WTC11 (cell line): ENCODE measurements at regions not wholly inside any gene's neighbourhood (a gene's known extent, or its start where the extent isn't known, plus 50 kb on each side); places are given as distances from the start of the nearest gene placed in this dataset.

Experiments used
- ATAC-seq: fragments of 200-7000 bp; cut with Tn5 transposase; 2 replicates; pipeline ENCODE4 v1.10.0; 2021; ENCODE audit warnings: mild to moderate bottlenecking, moderate library complexity
- CTCF ChIA-PET: fragments of 300-600 bp; sonication (Branson Sonifier 250); formaldehyde crosslinking; loops from one replicate; lab custom pipeline; 2021; ENCODE audit warnings: antibody characterized with exemption; lab: Charles Lee
- POLR2A ChIA-PET: fragments of 350-600 bp; sonication (Branson Sonifier 250); formaldehyde crosslinking; loops from one replicate; lab custom pipeline; 2021; ENCODE audit warnings: antibody characterized with exemption; lab: Charles Lee
- DNase-seq: peaks from one replicate; pipeline ENCODE4 v3.0.0; 2021; ENCODE audit warnings: low spot score
- H3K27ac Mint-ChIP-seq: 2 replicates; pipeline ENCODE4 v1.8.0; 2021; ENCODE audit warnings: mixed read lengths
- H3K27me3 Mint-ChIP-seq: 2 replicates; pipeline ENCODE4 v1.8.0; 2021; ENCODE audit warnings: low read depth, mild to moderate bottlenecking, moderate library complexity, mixed read lengths
- H3K36me3 Mint-ChIP-seq: 2 replicates; pipeline ENCODE4 v1.8.0; 2021; ENCODE audit warnings: mixed read lengths
- H3K4me1 Mint-ChIP-seq: 2 replicates; pipeline ENCODE4 v1.8.0; 2022; ENCODE audit warnings: mixed read lengths
- H3K4me3 Mint-ChIP-seq: 2 replicates; pipeline ENCODE4 v1.8.0; 2021; ENCODE audit warnings: mild to moderate bottlenecking, moderate library complexity, mixed read lengths
- H3K9me3 Mint-ChIP-seq: 2 replicates; pipeline ENCODE4 v1.8.0; 2021; ENCODE audit warnings: mixed read lengths
- ATF1 ChIP-seq: sonication (generic); formaldehyde crosslinking; IDR thresholded peaks from 2 replicates; pipeline ENCODE4 v1.8.1; 2023; ENCODE audit warnings: mild to moderate bottlenecking, moderate library complexity, missing genetic modification reagents
- ATF3 ChIP-seq: sonication (generic); formaldehyde crosslinking; conservative IDR thresholded peaks from 2 replicates; pipeline ENCODE4 v1.8.1; 2022; ENCODE audit warnings: mild to moderate bottlenecking, missing genetic modification reagents
- CBFB ChIP-seq: sonication (generic); formaldehyde crosslinking; IDR thresholded peaks from 2 replicates; pipeline ENCODE4 v1.8.1; 2022; ENCODE audit warnings: mild to moderate bottlenecking, low read depth, missing genetic modification reagents
- FOXJ3 ChIP-seq: sonication (generic); formaldehyde crosslinking; IDR thresholded peaks from 2 replicates; pipeline ENCODE4 v1.9.0; 2021; ENCODE audit warnings: missing genetic modification reagents, mild to moderate bottlenecking, borderline replicate concordance
- FOXP4 ChIP-seq: sonication (generic); formaldehyde crosslinking; IDR thresholded peaks from 2 replicates; pipeline ENCODE4 v1.8.0; 2022; ENCODE audit warnings: mild to moderate bottlenecking, missing genetic modification reagents
- GRHL2 ChIP-seq: fragments of 250-450 bp; sonication (Bioruptor Pico); IDR thresholded peaks from 2 replicates; pipeline ENCODE4 v1.8.0; 2022; ENCODE audit warnings: mild to moderate bottlenecking, moderate library complexity; ENCODE audit not compliant: insufficient replicate concordance, severe bottlenecking
- MYBL2 ChIP-seq: sonication (generic); formaldehyde crosslinking; IDR thresholded peaks from 2 replicates; pipeline ENCODE4 v1.8.1; 2023; ENCODE audit warnings: mild to moderate bottlenecking, moderate library complexity, missing genetic modification reagents
- PREB ChIP-seq: sonication (generic); formaldehyde crosslinking; IDR thresholded peaks from 2 replicates; pipeline ENCODE4 v1.8.1; 2022; ENCODE audit warnings: mild to moderate bottlenecking, missing genetic modification reagents, moderate library complexity, borderline replicate concordance
- SP1 ChIP-seq: sonication (generic); formaldehyde crosslinking; conservative IDR thresholded peaks from 2 replicates; pipeline ENCODE4 v1.8.1; 2022; ENCODE audit warnings: missing genetic modification reagents
- TP53 ChIP-seq: sonication (generic); formaldehyde crosslinking; IDR thresholded peaks from 2 replicates; pipeline ENCODE4 v1.8.1; 2023; ENCODE audit warnings: mild to moderate bottlenecking, missing genetic modification reagents
- ZBTB21 ChIP-seq: sonication (generic); formaldehyde crosslinking; IDR thresholded peaks from 2 replicates; pipeline ENCODE4 v1.8.1; 2023; ENCODE audit warnings: mild to moderate bottlenecking, missing genetic modification reagents, borderline replicate concordance
- ZNF232 ChIP-seq: sonication (generic); formaldehyde crosslinking; IDR thresholded peaks from 2 replicates; pipeline ENCODE4 v1.8.0; 2022; ENCODE audit warnings: mild to moderate bottlenecking, missing genetic modification reagents
- ZNF423 ChIP-seq: fragments of 250-450 bp; sonication (Bioruptor Pico); IDR thresholded peaks from 2 replicates; pipeline ENCODE4 v2.1.2; 2022; ENCODE audit warnings: mild to moderate bottlenecking, moderate library complexity
- TF ChIP-seq, protein P1 (sequence below): sonication (generic); formaldehyde crosslinking; IDR thresholded peaks from 2 replicates; pipeline ENCODE4 v1.8.1; 2022; ENCODE audit warnings: low read depth, mild to moderate bottlenecking, moderate library complexity, missing genetic modification reagents, borderline replicate concordance
- TF ChIP-seq, protein P2 (sequence below): fragments of 250-450 bp; sonication (Bioruptor Pico); IDR thresholded peaks from 2 replicates; pipeline ENCODE4 v1.9.0; 2021; ENCODE audit warnings: mild to moderate bottlenecking, borderline replicate concordance

GRCh38 chr17:34837876-34838478 is 123.3 kb downstream of the CCT6B start (continued):
- TF ChIP-seq SP1 (CRISPR knock-in tag) (no peak), ZNF232 (CRISPR knock-in tag) (no peak)

- TF ChIP-seq ATF1 (CRISPR knock-in tag) (no peak), FOXJ3 (CRISPR knock-in tag) (no peak), PREB (no peak), ATF3 (no peak), ZNF423 (CRISPR knock-in tag) (no peak), ZBTB21 (CRISPR knock-in tag) (no peak), CBFB (CRISPR knock-in tag) (no peak), TP53 (CRISPR knock-in tag) (no peak)
- TF ChIP-seq, protein P1, sequence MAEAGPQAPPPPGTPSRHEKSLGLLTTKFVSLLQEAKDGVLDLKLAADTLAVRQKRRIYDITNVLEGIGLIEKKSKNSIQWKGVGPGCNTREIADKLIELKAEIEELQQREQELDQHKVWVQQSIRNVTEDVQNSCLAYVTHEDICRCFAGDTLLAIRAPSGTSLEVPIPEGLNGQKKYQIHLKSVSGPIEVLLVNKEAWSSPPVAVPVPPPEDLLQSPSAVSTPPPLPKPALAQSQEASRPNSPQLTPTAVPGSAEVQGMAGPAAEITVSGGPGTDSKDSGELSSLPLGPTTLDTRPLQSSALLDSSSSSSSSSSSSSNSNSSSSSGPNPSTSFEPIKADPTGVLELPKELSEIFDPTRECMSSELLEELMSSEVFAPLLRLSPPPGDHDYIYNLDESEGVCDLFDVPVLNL = no peak
- TF ChIP-seq, protein P2, sequence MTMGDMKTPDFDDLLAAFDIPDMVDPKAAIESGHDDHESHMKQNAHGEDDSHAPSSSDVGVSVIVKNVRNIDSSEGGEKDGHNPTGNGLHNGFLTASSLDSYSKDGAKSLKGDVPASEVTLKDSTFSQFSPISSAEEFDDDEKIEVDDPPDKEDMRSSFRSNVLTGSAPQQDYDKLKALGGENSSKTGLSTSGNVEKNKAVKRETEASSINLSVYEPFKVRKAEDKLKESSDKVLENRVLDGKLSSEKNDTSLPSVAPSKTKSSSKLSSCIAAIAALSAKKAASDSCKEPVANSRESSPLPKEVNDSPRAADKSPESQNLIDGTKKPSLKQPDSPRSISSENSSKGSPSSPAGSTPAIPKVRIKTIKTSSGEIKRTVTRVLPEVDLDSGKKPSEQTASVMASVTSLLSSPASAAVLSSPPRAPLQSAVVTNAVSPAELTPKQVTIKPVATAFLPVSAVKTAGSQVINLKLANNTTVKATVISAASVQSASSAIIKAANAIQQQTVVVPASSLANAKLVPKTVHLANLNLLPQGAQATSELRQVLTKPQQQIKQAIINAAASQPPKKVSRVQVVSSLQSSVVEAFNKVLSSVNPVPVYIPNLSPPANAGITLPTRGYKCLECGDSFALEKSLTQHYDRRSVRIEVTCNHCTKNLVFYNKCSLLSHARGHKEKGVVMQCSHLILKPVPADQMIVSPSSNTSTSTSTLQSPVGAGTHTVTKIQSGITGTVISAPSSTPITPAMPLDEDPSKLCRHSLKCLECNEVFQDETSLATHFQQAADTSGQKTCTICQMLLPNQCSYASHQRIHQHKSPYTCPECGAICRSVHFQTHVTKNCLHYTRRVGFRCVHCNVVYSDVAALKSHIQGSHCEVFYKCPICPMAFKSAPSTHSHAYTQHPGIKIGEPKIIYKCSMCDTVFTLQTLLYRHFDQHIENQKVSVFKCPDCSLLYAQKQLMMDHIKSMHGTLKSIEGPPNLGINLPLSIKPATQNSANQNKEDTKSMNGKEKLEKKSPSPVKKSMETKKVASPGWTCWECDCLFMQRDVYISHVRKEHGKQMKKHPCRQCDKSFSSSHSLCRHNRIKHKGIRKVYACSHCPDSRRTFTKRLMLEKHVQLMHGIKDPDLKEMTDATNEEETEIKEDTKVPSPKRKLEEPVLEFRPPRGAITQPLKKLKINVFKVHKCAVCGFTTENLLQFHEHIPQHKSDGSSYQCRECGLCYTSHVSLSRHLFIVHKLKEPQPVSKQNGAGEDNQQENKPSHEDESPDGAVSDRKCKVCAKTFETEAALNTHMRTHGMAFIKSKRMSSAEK (CRISPR knock-in tag) = no peak
- Mint-ChIP-seq H3K4me1 (peaks cover 32% of the 10 kb centered on the region), H3K36me3 (no peaks in the 10 kb centered on the region), H3K27ac (no peak overlapping the region), H3K27me3 (peaks cover 3% of the 10 kb centered on the region), H3K9me3 (no peaks in the 10 kb centered on the region), H3K4me3 (no peak overlapping the region)
- ChIA-PET POLR2A (no interaction called here), CTCF (interaction anchor here (0.7 to 1.4 kb wide), 2 partner anchors 20 to 290 kb away, joined by 3 to 4 read pairs; no protein-coding TSS in a partner anchor)
- ATAC-seq (no peak), DNase-seq (no peak)
Observed at GRCh38 chr17:34832376-34832775, 128.9 kb downstream of the CCT6B start.

DNA sequence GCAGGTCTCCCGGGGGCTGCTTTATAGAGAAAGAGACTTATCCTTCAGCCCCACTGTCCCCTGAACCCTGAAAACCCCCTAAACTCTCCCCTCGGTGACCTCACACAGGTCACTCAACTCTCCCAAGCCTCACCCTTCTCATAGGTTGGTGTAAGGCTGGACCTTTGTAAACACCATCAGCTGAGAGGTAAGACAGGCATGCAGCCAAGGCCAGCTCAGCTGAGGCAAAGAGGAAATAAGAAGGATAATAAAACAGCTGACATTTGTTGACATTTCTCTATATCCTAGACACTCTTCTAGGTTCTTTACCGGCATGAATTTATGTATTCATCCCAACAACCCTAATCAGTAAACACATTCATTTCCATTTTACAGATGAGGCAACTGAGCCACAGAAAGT is 134.3 kb downstream of the CCT6B start:
- ATAC-seq (no peak), DNase-seq (no peak)
- no peaks in the 10 kb centered on the region for H3K9me3 Mint-ChIP-seq
- H3K4me3 Mint-ChIP-seq = no peak overlapping the region
- H3K27me3 Mint-ChIP-seq = peaks cover 11% of the 10 kb centered on the region
- H3K36me3 Mint-ChIP-seq = no peaks in the 10 kb centered on the region
- ChIA-PET POLR2A (no interaction called here), CTCF (interaction anchor here (0.6 to 1.7 kb wide), 2 partner anchors 24 to 285 kb away, joined by 3 to 5 read pairs; no protein-coding TSS in a partner anchor)
- H3K27ac Mint-ChIP-seq = no peak overlapping the region
- no peak for TF ChIP-seq FOXP4 (CRISPR knock-in tag)
- TF ChIP-seq GRHL2 (CRISPR knock-in tag) = no peak
- no peak for TF ChIP-seq MYBL2 (CRISPR knock-in tag)
- H3K4me1 Mint-ChIP-seq = peaks cover 17% of the 10 kb centered on the region
